Suprapubic skin (tissue), 4 donors: ENCODE measurements at regions not wholly inside any gene's neighbourhood (a gene's known extent, or its start where the extent isn't known, plus 50 kb on each side); places are given as distances from the start of the nearest gene placed in this dataset.

Source experiments
- DNase-seq, 2 donors: peaks; one replicate each; pipeline ENCODE4 v3.0.0-alpha.2; 2019; ENCODE audit warnings: low spot score in 2 of 2
- H3K27ac ChIP-seq: fragments of 200-600 bp; sonication (generic); one replicate; pipeline ENCODE4 v1.5.1; 2019
- H3K27me3 ChIP-seq: fragments of 200-600 bp; sonication (generic); one replicate; pipeline ENCODE4 v1.5.1; 2019
- H3K36me3 ChIP-seq: fragments of 200-600 bp; sonication (generic); one replicate; pipeline ENCODE4 v1.5.1; 2019
- H3K4me1 ChIP-seq: fragments of 200-600 bp; sonication (generic); one replicate; pipeline ENCODE4 v1.5.1; 2019
- H3K4me3 ChIP-seq: fragments of 200-600 bp; sonication (generic); one replicate; pipeline ENCODE4 v1.5.1; 2019; ENCODE audit warnings: mild to moderate bottlenecking
- H3K9me3 ChIP-seq: fragments of 200-600 bp; sonication (generic); one replicate; pipeline ENCODE4 v1.5.1; 2019
- EP300 ChIP-seq: sonication (generic); formaldehyde crosslinking; IDR thresholded peaks from one replicate; pipeline ENCODE4 v1.6.1; 2017; ENCODE audit warnings: antibody characterized with exemption
- POLR2A ChIP-seq, 2 donors: fragments of 450-650 bp; IDR thresholded peaks; one replicate each; pipeline ENCODE4 v1.6.1; 2017; ENCODE audit warnings: antibody characterized with exemption in 2 of 2, mild to moderate bottlenecking in 2 of 2, moderate library complexity in 2 of 2
- POLR2AphosphoS5 ChIP-seq, 3 donors: sonication (generic); formaldehyde crosslinking; IDR thresholded peaks; one replicate each; pipeline ENCODE4 v1.6.1; 2017; ENCODE audit warnings: antibody characterized with exemption in 3 of 3
- WGBS: methylation state at CpG from one replicate; pipeline ENCODE4 v1.1.5; 2018; 5-methylcytosine and 5-hydroxymethylcytosine counted together
- TF ChIP-seq, protein P1 (sequence below), 2 donors: fragments of 200-600 bp in 1 of 2; fragments of 450-650 bp in 1 of 2; sonication (generic) in 1 of 2; IDR thresholded peaks; one replicate each; pipeline ENCODE4 v1.5.1; 2016 to 2019; ENCODE audit warnings: antibody characterized with exemption in 2 of 2, mild to moderate bottlenecking in 1 of 2, moderate library complexity in 1 of 2

GRCh38 chrX:39309018-39309635 lies 507.9 kb downstream of the MID1IP1 start:
- 49% methylated on average over 4 of the region's 6 CpGs for WGBS
- Histone ChIP-seq H3K9me3 (no peaks in the 10 kb centered on the region), H3K27ac (no peak overlapping the region), H3K36me3 (no peaks in the 10 kb centered on the region), H3K4me1 (peaks cover 8% of the 10 kb centered on the region), H3K4me3 (no peak overlapping the region), H3K27me3 (no peaks in the 10 kb centered on the region)
- TF ChIP-seq POLR2AphosphoS5 (IDR thresholded peaks at IDR 0.05), result no peak
- TF ChIP-seq POLR2A (IDR thresholded peaks at IDR 0.05), result no peak
- TF ChIP-seq, protein P1, sequence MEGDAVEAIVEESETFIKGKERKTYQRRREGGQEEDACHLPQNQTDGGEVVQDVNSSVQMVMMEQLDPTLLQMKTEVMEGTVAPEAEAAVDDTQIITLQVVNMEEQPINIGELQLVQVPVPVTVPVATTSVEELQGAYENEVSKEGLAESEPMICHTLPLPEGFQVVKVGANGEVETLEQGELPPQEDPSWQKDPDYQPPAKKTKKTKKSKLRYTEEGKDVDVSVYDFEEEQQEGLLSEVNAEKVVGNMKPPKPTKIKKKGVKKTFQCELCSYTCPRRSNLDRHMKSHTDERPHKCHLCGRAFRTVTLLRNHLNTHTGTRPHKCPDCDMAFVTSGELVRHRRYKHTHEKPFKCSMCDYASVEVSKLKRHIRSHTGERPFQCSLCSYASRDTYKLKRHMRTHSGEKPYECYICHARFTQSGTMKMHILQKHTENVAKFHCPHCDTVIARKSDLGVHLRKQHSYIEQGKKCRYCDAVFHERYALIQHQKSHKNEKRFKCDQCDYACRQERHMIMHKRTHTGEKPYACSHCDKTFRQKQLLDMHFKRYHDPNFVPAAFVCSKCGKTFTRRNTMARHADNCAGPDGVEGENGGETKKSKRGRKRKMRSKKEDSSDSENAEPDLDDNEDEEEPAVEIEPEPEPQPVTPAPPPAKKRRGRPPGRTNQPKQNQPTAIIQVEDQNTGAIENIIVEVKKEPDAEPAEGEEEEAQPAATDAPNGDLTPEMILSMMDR (IDR thresholded peaks at IDR 0.05), result no peak
- no peak for TF ChIP-seq EP300
- DNase-seq, result no peak

DNA sequence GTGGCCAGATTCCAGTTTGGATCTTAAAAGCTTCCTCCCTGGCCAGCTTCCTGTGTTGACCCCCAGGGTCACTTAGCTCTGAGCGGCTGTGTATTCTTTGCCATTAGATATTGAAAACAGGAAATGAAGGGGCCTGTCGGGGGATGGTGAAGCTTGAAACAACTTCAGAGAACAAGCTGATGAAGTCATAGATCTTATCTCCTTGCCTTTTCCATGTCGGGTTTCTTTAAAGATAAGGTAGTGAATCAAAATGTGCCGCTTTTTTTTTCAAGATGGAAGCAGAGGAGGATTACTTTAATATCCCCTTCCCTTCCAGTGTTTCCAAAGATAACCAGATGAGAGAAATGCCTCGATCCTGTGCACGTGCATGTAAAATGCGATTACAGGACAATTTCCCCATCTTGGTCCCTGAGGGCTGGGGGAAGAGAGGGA lies 508.5 kb downstream of the MID1IP1 start:
- H3K4me3 ChIP-seq, result no peak overlapping the region
- peaks cover 8% of the 10 kb centered on the region for H3K4me1 ChIP-seq
- H3K36me3 ChIP-seq, result no peaks in the 10 kb centered on the region
- no peaks in the 10 kb centered on the region for H3K27me3 ChIP-seq
- H3K9me3 ChIP-seq, result no peaks in the 10 kb centered on the region
- DNase-seq, result no peak
- H3K27ac ChIP-seq, result no peak overlapping the region
- 44% methylated on average over 7 of the region's 7 CpGs for WGBS
- no peak for TF ChIP-seq POLR2A (IDR thresholded peaks at IDR 0.05)
- TF ChIP-seq EP300, result no peak
- TF ChIP-seq, protein P1 (IDR thresholded peaks at IDR 0.05), result no peak
- no peak for TF ChIP-seq POLR2AphosphoS5 (IDR thresholded peaks at IDR 0.05)

- WGBS, result 93% methylated on average over 4 of the region's 4 CpGs
- H3K4me1 ChIP-seq, result peaks cover 8% of the 10 kb centered on the region
- H3K27ac ChIP-seq, result no peak overlapping the region
- H3K27me3 ChIP-seq, result no peaks in the 10 kb centered on the region
- H3K9me3 ChIP-seq, result no peaks in the 10 kb centered on the region
- H3K36me3 ChIP-seq, result no peaks in the 10 kb centered on the region
- H3K4me3 ChIP-seq, result no peak overlapping the region
- no peak for DNase-seq
- TF ChIP-seq, protein P1 (IDR thresholded peaks at IDR 0.05), result no peak
- TF ChIP-seq POLR2A (IDR thresholded peaks at IDR 0.05) (no peak), EP300 (no peak), POLR2AphosphoS5 (IDR thresholded peaks at IDR 0.05) (no peak)
These were observed 509.6 kb downstream of the MID1IP1 start for GRCh38 chrX:39310891-39311290.

DNA sequence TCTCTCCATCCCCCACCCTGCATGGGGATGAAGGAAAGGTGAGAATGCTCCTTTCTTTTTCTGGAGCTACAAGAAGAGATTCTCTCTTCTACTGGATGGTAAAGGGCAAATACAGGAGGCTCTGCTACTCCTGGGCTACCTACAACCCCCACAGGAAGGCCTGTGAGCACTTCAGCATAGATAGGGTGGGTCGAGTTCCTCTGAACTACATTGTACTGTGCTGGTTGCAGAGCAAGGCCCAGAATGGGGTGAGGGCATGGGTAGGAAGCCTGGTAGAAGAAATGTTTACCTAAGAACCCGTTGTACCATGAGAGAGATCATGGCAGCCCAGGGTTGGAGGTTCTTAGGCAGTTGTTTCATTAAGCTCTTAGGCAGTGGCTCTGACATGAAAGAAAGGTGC lies 510.4 kb downstream of the MID1IP1 start:
- 53% methylated on average over 2 of the region's 2 CpGs for WGBS
- H3K36me3 ChIP-seq, result no peaks in the 10 kb centered on the region
- no peak for DNase-seq
- peaks cover 8% of the 10 kb centered on the region for H3K4me1 ChIP-seq
- TF ChIP-seq EP300, result no peak
- TF ChIP-seq, protein P1 (IDR thresholded peaks at IDR 0.05), result no peak
- no peak for TF ChIP-seq POLR2A (IDR thresholded peaks at IDR 0.05)
- TF ChIP-seq POLR2AphosphoS5 (IDR thresholded peaks at IDR 0.05), result no peak
- no peak overlapping the region for H3K27ac ChIP-seq
- H3K4me3 ChIP-seq, result no peak overlapping the region
- H3K27me3 ChIP-seq, result no peaks in the 10 kb centered on the region
- no peaks in the 10 kb centered on the region for H3K9me3 ChIP-seq

DNA sequence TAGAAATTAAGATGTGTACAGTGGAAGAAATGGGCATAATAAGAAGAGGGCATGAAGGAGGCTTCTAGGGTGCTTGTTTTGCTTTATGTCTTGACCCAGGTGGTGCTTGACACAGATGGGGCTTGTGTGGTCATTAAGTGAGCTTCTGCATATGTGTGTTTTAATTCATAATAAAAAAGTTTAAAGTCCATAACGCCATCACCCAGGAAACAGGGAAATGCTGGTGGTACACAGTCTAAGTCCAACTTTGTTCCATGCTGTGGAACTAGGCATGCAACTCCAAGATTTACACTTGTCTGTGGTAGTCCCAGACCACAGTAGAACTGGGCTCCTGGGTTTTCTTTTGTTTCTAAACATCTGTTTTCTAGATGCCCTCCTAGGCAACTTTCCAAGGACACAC lies 511.9 kb downstream of the MID1IP1 start:
- H3K4me3 ChIP-seq, result no peak overlapping the region
- no peaks in the 10 kb centered on the region for H3K9me3 ChIP-seq
- DNase-seq, result no peak
- WGBS, result 77% methylated on average over 1 of the region's 1 CpG
- H3K27me3 ChIP-seq, result no peaks in the 10 kb centered on the region
- no peak overlapping the region for H3K27ac ChIP-seq
- no peaks in the 10 kb centered on the region for H3K36me3 ChIP-seq
- H3K4me1 ChIP-seq, result peaks cover 8% of the 10 kb centered on the region
- TF ChIP-seq, protein P1 (IDR thresholded peaks at IDR 0.05), result no peak
- no peak for TF ChIP-seq EP300
